ENCODE measurements at regions not wholly inside any gene's neighbourhood (a gene's known extent, or its start where the extent isn't known, plus 50 kb on each side); places are given as distances from the start of the nearest gene placed in this dataset.

- H3K4me3 ChIP-seq (ENCODE audit: low read length), result no peak overlapping the region
- TF ChIP-seq CTCF (conservative IDR thresholded peaks at IDR 0.05; ENCODE audit: low read length), result no peak
- DNase-seq (ENCODE audit: low read depth), result no peak
These were observed 379.9 kb downstream of the SH2D1A start for GRCh38 chrX:124726292-124726691.

- no peak for TF ChIP-seq CTCF (conservative IDR thresholded peaks at IDR 0.05; ENCODE audit: low read length)
- no peak for DNase-seq (ENCODE audit: low read depth)
- H3K4me3 ChIP-seq (ENCODE audit: low read length), result no peak overlapping the region
These were observed 380.5 kb downstream of the SH2D1A start for GRCh38 chrX:124726881-124727280.

- DNase-seq (ENCODE audit: low read depth), result no peak
- no peak overlapping the region for H3K4me3 ChIP-seq (ENCODE audit: low read length)
These were observed 390.3 kb downstream of the SH2D1A start for GRCh38 chrX:124736553-124737270.

GRCh38 chrX:124737771-124738170 lies 391.4 kb downstream of the SH2D1A start:
- DNase-seq (ENCODE audit: low read depth), result no peak
- TF ChIP-seq CTCF (conservative IDR thresholded peaks at IDR 0.05; ENCODE audit: low read length), result no peak
- no peak overlapping the region for H3K4me3 ChIP-seq (ENCODE audit: low read length)

More at GRCh38 chrX:124736553-124737270, 390.3 kb downstream of the SH2D1A start:
- TF ChIP-seq CTCF (conservative IDR thresholded peaks at IDR 0.05; ENCODE audit: low read length), result no peak

- no peak for DNase-seq (ENCODE audit: low read depth)
- H3K4me3 ChIP-seq (ENCODE audit: low read length), result no peak overlapping the region
- TF ChIP-seq CTCF (conservative IDR thresholded peaks at IDR 0.05; ENCODE audit: low read length), result no peak
These were observed 400.9 kb downstream of the SH2D1A start for GRCh38 chrX:124747295-124747694.

GRCh38 chrX:124764354-124764753 lies 418.0 kb downstream of the SH2D1A start:
- DNase-seq (ENCODE audit: low read depth), result no peak
- H3K4me3 ChIP-seq (ENCODE audit: low read length), result no peak overlapping the region
- no peak for TF ChIP-seq CTCF (conservative IDR thresholded peaks at IDR 0.05; ENCODE audit: low read length)

- no peak for TF ChIP-seq CTCF (conservative IDR thresholded peaks at IDR 0.05; ENCODE audit: low read length)
- no peak for DNase-seq (ENCODE audit: low read depth)
- no peak overlapping the region for H3K4me3 ChIP-seq (ENCODE audit: low read length)
These were observed 422.8 kb downstream of the SH2D1A start for GRCh38 chrX:124769166-124769565.
